HEK293 (cell line): ENCODE measurements at regions not wholly inside any gene's neighbourhood (a gene's known extent, or its start where the extent isn't known, plus 50 kb on each side); places are given as distances from the start of the nearest gene placed in this dataset.

Source experiments
- IKZF3 ChIP-seq: fragments of 450-650 bp; IDR thresholded peaks from 2 replicates; pipeline ENCODE4 v1.5.0; 2018; ENCODE audit warnings: missing biosample characterization, mild to moderate bottlenecking, missing genetic modification characterization, moderate library complexity
- ZNF114 ChIP-seq: fragments of 450-650 bp; formaldehyde crosslinking; IDR thresholded peaks from 2 replicates; pipeline ENCODE4 v1.5.0; 2017; ENCODE audit warnings: missing biosample characterization, missing genetic modification characterization
- ZNF184 ChIP-seq: fragments of 450-650 bp; IDR thresholded peaks from 2 replicates; pipeline ENCODE4 v1.5.1; 2018; ENCODE audit warnings: missing biosample characterization, mild to moderate bottlenecking, missing genetic modification characterization
- ZNF248 ChIP-seq: fragments of 450-650 bp; formaldehyde crosslinking; IDR thresholded peaks from 2 replicates; pipeline ENCODE4 v1.5.1; 2017; ENCODE audit warnings: missing biosample characterization, missing genetic modification characterization
- ZNF311 ChIP-seq: fragments of 450-650 bp; formaldehyde crosslinking; IDR thresholded peaks from 2 replicates; pipeline ENCODE4 v1.5.1; 2017; ENCODE audit warnings: missing biosample characterization, missing genetic modification characterization, borderline replicate concordance
- ZNF677 ChIP-seq: fragments of 450-650 bp; IDR thresholded peaks from 2 replicates; pipeline ENCODE4 v1.5.0; 2018; ENCODE audit warnings: missing biosample characterization, mild to moderate bottlenecking, missing genetic modification characterization, moderate library complexity

DNA sequence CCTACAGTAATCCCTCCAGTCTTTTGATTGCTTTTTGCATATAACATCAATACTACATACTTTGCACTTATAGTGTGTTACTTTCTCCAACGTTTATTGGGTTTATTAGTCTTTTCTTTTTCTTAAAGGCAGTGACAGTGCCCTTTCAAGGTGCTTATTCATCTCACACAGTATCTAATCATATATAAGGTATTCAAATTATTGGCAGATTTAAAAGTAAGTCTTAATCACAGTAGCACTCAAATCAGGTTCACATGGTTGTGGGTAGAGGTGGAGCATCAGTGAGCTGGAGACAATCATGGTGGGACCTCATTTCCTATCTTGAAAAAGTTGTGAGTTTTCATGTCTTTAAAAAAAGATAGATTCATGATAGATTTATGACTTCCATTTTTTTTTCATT lies 706.2 kb downstream of the GALC start:
- no peak for TF ChIP-seq ZNF184 (tag by site-specific recombination)
- no peak for TF ChIP-seq ZNF311 (tag by site-specific recombination)
- no peak for TF ChIP-seq ZNF677 (tag by site-specific recombination)
- no peak for TF ChIP-seq ZNF114
- no peak for TF ChIP-seq ZNF248
- no peak for TF ChIP-seq IKZF3 (tag by site-specific recombination)
